ENCODE measurements at regions not wholly inside any gene's neighbourhood (a gene's known extent, or its start where the extent isn't known, plus 50 kb on each side); places are given as distances from the start of the nearest gene placed in this dataset.
"Not testable (repeated sequence)": the region's sequence is repeated elsewhere in the genome, so short reads cannot be mapped to it uniquely, and the experiment has no call there.

DNA sequence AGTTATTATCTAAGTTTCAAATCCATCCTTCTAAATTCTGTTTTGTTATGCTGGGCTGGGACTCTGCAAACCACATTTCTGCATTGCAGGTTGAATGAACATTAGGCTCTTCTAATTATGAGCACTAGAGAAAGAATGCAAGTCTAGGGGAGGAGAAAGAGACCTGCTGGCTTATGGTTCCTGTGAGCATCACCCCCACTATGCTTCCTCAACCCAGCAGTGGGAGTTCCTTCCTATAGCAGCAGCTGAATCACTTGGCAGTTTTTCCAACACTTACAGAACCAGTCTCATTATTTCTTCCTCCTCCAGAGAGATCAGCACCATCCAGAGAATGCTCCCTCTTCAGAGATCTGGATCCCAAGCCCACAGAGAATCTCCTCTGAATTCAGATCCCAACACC lies 297.7 kb upstream of the CLEC14A start:
- H3K9me3 ChIP-seq (ENCODE audit: insufficient read depth, low read depth, low read length), result no peaks in the 10 kb centered on the region
- no peak overlapping the region for H3K27ac ChIP-seq (ENCODE audit: low read length)
- no peaks in the 10 kb centered on the region for H3K27me3 ChIP-seq (ENCODE audit: insufficient read depth, low read length)
- H3K4me1 ChIP-seq (ENCODE audit: insufficient read depth, low read length), result 0 out of 2 replicates have a peak, but pooled peaks cover 6% of the 10 kb centered on the region
- no peak overlapping the region for H3K9ac ChIP-seq (ENCODE audit: low read depth, low read length)
- no peaks in the 10 kb centered on the region for H3K36me3 ChIP-seq (ENCODE audit: insufficient read depth, low read depth, low read length)
- no peak overlapping the region for H3K4me3 ChIP-seq (ENCODE audit: low read length)

DNA sequence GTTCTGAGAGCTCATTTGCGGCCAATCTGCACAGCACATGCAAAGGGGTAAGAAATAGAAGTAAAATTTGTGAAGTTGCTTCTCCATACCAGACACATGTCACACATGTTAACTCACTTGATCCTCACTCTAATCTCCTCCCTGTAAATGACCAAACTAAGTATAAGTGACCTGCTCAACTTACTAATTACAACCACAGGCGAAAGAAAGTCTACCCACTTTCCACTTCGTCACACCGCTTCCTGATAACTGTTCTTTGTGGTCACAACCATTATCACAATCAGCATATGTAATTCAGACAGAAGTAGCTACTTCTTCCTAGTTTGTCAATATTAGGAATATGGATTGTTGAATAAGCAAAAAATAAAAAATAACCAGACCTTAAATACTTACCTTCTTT lies 293.7 kb upstream of the CLEC14A start:
- Histone ChIP-seq H3K36me3 (ENCODE audit: insufficient read depth, low read depth, low read length) (no peaks in the 10 kb centered on the region), H3K27me3 (ENCODE audit: insufficient read depth, low read length) (no peaks in the 10 kb centered on the region), H3K9me3 (ENCODE audit: insufficient read depth, low read depth, low read length) (no peaks in the 10 kb centered on the region), H3K27ac (ENCODE audit: low read length) (no peak overlapping the region), H3K4me1 (ENCODE audit: insufficient read depth, low read length) (0 out of 2 replicates have a peak, but pooled peaks cover 6% of the 10 kb centered on the region), H3K4me3 (ENCODE audit: low read length) (no peak overlapping the region), H3K9ac (ENCODE audit: low read depth, low read length) (no peak overlapping the region)

DNA sequence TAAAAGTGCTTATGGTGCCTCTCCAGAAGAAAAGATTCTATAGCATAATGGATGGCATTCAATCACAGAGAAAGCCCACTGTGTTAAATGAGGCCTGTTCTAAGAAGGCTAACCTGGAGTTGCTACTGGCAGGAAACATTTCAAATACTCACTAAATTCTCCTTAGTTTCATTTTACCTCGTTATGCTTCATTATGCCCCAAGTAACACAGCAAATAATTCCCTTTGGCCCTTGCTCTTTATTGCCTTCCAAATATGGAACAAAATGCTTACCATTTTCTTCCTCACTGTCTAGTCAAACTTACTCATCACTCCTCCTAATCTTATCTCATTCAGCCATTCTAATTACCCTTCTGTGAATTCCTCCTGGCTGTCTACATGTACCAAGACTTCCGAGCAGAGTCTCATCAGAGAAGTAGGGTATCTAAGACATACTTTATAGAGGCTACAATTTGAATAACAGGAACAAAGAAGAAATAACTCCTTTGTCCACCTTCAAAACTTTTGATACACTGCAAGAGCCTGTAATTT lies 292.1 kb upstream of the CLEC14A start:
- H3K4me1 ChIP-seq (ENCODE audit: insufficient read depth, low read length), result 0 out of 2 replicates have a peak, but pooled peaks cover 6% of the 10 kb centered on the region
- H3K4me3 ChIP-seq (ENCODE audit: low read length), result no peak overlapping the region
- H3K9ac ChIP-seq (ENCODE audit: low read depth, low read length), result no peak overlapping the region
- no peak overlapping the region for H3K27ac ChIP-seq (ENCODE audit: low read length)
- no peaks in the 10 kb centered on the region for H3K9me3 ChIP-seq (ENCODE audit: insufficient read depth, low read depth, low read length)
- no peaks in the 10 kb centered on the region for H3K27me3 ChIP-seq (ENCODE audit: insufficient read depth, low read length)
- H3K36me3 ChIP-seq (ENCODE audit: insufficient read depth, low read depth, low read length), result no peaks in the 10 kb centered on the region

DNA sequence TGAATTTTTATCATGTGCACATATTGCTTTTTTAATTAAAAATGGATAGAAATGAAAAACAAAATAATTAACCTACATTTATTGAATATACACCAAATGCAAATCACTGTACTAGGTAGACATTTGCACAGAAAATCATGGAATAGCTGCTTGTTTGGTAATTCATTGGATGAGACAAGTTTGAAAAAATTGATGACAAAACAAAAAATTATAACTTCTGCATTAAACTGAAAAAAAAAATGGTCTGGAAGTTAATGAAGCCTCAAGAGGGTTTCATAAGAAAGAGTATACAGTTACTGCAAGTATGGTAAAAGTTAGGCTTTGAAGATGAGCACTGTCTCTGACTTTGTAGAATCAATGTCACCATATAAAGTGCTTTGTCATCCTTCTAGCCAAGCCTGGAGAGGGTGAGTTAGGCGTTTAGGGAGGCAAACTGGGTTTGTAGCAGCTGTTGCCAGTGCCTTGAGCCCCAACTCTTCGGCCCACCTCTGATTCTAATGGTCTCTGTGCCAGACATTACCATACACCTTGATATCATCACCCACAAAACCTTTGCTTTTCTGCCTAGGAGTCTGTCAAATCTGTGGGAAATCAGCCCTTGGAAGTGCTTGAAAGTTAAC lies 291.1 kb upstream of the CLEC14A start:
- H3K9me3 ChIP-seq (ENCODE audit: insufficient read depth, low read depth, low read length), result no peaks in the 10 kb centered on the region
- H3K27ac ChIP-seq (ENCODE audit: low read length), result no peak overlapping the region
- no peaks in the 10 kb centered on the region for H3K27me3 ChIP-seq (ENCODE audit: insufficient read depth, low read length)
- no peak overlapping the region for H3K9ac ChIP-seq (ENCODE audit: low read depth, low read length)
- no peaks in the 10 kb centered on the region for H3K36me3 ChIP-seq (ENCODE audit: insufficient read depth, low read depth, low read length)
- no peaks in the 10 kb centered on the region for H3K4me1 ChIP-seq (ENCODE audit: insufficient read depth, low read length)
- no peak overlapping the region for H3K4me3 ChIP-seq (ENCODE audit: low read length)

GRCh38 chr14:38544776-38545175 lies 288.9 kb upstream of the CLEC14A start:
- H3K27ac ChIP-seq (ENCODE audit: low read length), result no peak overlapping the region
- H3K27me3 ChIP-seq (ENCODE audit: insufficient read depth, low read length), result no peaks in the 10 kb centered on the region
- H3K9me3 ChIP-seq (ENCODE audit: insufficient read depth, low read depth, low read length), result no peaks in the 10 kb centered on the region
- H3K36me3 ChIP-seq (ENCODE audit: insufficient read depth, low read depth, low read length), result no peaks in the 10 kb centered on the region
- H3K4me3 ChIP-seq (ENCODE audit: low read length), result no peak overlapping the region
- no peaks in the 10 kb centered on the region for H3K4me1 ChIP-seq (ENCODE audit: insufficient read depth, low read length)
- no peak overlapping the region for H3K9ac ChIP-seq (ENCODE audit: low read depth, low read length)

GRCh38 chr14:38543851-38544250 lies 288.0 kb upstream of the CLEC14A start:
- H3K4me1 ChIP-seq (ENCODE audit: insufficient read depth, low read length); H3K36me3 ChIP-seq (ENCODE audit: insufficient read depth, low read depth, low read length); H3K4me3 ChIP-seq (ENCODE audit: low read length); H3K9me3 ChIP-seq (ENCODE audit: insufficient read depth, low read depth, low read length); H3K27me3 ChIP-seq (ENCODE audit: insufficient read depth, low read length); H3K27ac ChIP-seq (ENCODE audit: low read length); H3K9ac ChIP-seq (ENCODE audit: low read depth, low read length): not testable (repeated sequence)

DNA sequence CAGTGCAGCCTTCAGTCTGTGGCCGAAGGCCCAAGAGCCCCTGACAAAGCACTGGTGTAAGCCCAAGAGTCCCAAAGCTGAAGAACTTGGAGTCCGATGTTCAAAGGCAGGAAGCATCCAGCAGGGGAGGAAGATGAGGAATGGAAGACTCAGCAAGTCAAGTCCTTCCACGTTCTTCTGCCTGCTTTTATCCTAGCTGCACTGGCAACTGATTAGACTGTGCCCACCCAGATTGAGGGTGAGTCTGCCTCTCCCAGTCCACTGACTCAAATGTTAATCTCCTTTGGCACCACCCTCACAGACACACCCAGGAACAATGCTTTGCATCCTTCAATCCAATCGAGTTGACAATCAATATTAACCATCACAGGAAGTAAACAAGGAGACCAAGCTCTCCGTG lies 282.2 kb upstream of the CLEC14A start:
- not testable (repeated sequence) for H3K4me3 ChIP-seq (ENCODE audit: low read length); H3K4me1 ChIP-seq (ENCODE audit: insufficient read depth, low read length); H3K36me3 ChIP-seq (ENCODE audit: insufficient read depth, low read depth, low read length); H3K27ac ChIP-seq (ENCODE audit: low read length); H3K27me3 ChIP-seq (ENCODE audit: insufficient read depth, low read length); H3K9ac ChIP-seq (ENCODE audit: low read depth, low read length); H3K9me3 ChIP-seq (ENCODE audit: insufficient read depth, low read depth, low read length)

GRCh38 chr14:38536376-38537038 lies 280.6 kb upstream of the CLEC14A start:
- Histone ChIP-seq H3K9ac (ENCODE audit: low read depth, low read length) (no peak overlapping the region), H3K4me1 (ENCODE audit: insufficient read depth, low read length) (no peaks in the 10 kb centered on the region), H3K4me3 (ENCODE audit: low read length) (no peak overlapping the region), H3K9me3 (ENCODE audit: insufficient read depth, low read depth, low read length) (no peaks in the 10 kb centered on the region), H3K27me3 (ENCODE audit: insufficient read depth, low read length) (no peaks in the 10 kb centered on the region), H3K27ac (ENCODE audit: low read length) (no peak overlapping the region), H3K36me3 (ENCODE audit: insufficient read depth, low read depth, low read length) (no peaks in the 10 kb centered on the region)

- Histone ChIP-seq H3K9me3 (ENCODE audit: insufficient read depth, low read depth, low read length) (no peaks in the 10 kb centered on the region), H3K27me3 (ENCODE audit: insufficient read depth, low read length) (no peaks in the 10 kb centered on the region), H3K4me3 (ENCODE audit: low read length) (no peak overlapping the region), H3K9ac (ENCODE audit: low read depth, low read length) (no peak overlapping the region), H3K27ac (ENCODE audit: low read length) (no peak overlapping the region), H3K4me1 (ENCODE audit: insufficient read depth, low read length) (peaks cover 18% of the 10 kb centered on the region; the same call in 1 of the 2 replicates), H3K36me3 (ENCODE audit: insufficient read depth, low read depth, low read length) (no peaks in the 10 kb centered on the region)
Observed at GRCh38 chr14:38528582-38528981, 272.7 kb upstream of the CLEC14A start.

GRCh38 chr14:38527502-38527878 lies 271.6 kb upstream of the CLEC14A start:
- no peaks in the 10 kb centered on the region for H3K9me3 ChIP-seq (ENCODE audit: insufficient read depth, low read depth, low read length)
- no peak overlapping the region for H3K4me3 ChIP-seq (ENCODE audit: low read length)
- peaks cover 18% of the 10 kb centered on the region; the same call in 1 of the 2 replicates for H3K4me1 ChIP-seq (ENCODE audit: insufficient read depth, low read length)
- no peak overlapping the region for H3K9ac ChIP-seq (ENCODE audit: low read depth, low read length)
- no peaks in the 10 kb centered on the region for H3K27me3 ChIP-seq (ENCODE audit: insufficient read depth, low read length)
- H3K27ac ChIP-seq (ENCODE audit: low read length), result no peak overlapping the region
- H3K36me3 ChIP-seq (ENCODE audit: insufficient read depth, low read depth, low read length), result no peaks in the 10 kb centered on the region

DNA sequence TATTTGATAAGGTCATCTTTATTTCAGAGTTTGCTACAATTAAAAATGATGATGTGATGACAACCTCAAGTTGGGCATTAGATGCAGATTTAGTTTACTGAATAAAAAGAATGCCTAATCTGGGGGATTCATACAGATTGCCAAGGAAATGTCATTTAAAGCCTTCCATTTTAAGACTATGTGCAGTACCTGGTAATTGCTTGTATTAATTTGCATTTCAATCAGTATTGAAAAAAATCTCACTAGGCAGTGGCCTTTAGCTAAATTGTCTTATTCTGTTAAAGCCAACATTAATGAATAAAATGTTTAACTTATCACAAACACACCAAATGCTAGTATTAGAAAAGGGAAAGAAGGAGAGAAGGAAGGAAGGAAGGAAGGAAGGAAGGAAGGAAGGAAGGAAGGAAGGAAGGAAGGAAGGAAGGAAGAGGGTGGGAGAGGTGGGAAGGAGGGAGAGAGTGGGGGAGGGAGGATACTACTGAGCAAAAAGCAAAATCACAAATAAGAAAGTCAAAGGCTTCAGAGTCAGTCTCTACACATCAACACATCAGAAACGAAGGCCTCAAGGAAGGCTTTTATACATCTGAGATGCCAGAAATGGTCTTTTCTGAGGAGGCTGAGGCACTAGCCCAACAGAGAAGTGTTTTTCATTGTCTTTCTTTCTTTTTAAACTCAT lies 271.1 kb upstream of the CLEC14A start:
- Histone ChIP-seq H3K27me3 (ENCODE audit: insufficient read depth, low read length) (no peaks in the 10 kb centered on the region), H3K4me1 (ENCODE audit: insufficient read depth, low read length) (peaks cover 20% of the 10 kb centered on the region; the same call in 1 of the 2 replicates), H3K4me3 (ENCODE audit: low read length) (no peak overlapping the region), H3K27ac (ENCODE audit: low read length) (no peak overlapping the region), H3K9me3 (ENCODE audit: insufficient read depth, low read depth, low read length) (no peaks in the 10 kb centered on the region), H3K9ac (ENCODE audit: low read depth, low read length) (no peak overlapping the region), H3K36me3 (ENCODE audit: insufficient read depth, low read depth, low read length) (no peaks in the 10 kb centered on the region)

Measured in iPS-20b (cell line).